ENCODE measurements at regions not wholly inside any gene's neighbourhood (a gene's known extent, or its start where the extent isn't known, plus 50 kb on each side); places are given as distances from the start of the nearest gene placed in this dataset.

GRCh38 chr3:64399205-64399800, 174.0 kb upstream of the PRICKLE2 start (continued):
- no peak for TF ChIP-seq CREB5 (CRISPR knock-in tag; IDR thresholded peaks at IDR 0.05)
- TF ChIP-seq MTA3 (IDR thresholded peaks at IDR 0.05; ENCODE audit: borderline replicate concordance): no peak
- TF ChIP-seq SOX6 (IDR thresholded peaks at IDR 0.05): no peak
- TF ChIP-seq DEAF1 (CRISPR knock-in tag; IDR thresholded peaks at IDR 0.05): 0 out of 2 replicates have a peak, but pooled peaks have one; percentile 25
- TF ChIP-seq CTCF (IDR thresholded peaks at IDR 0.05 in 2 of 3, conservative IDR thresholded peaks at IDR 0.05 in 1 of 3; ENCODE audit: insufficient read depth in 2 of 3, low read depth in 1 of 3, low read length in 3 of 3): peak; percentile 30 to 50 (median 31); a peak in 4 of 6 replicates
- TF ChIP-seq CHAMP1 (IDR thresholded peaks at IDR 0.05): no peak
- no peak for TF ChIP-seq FOXA1 (IDR thresholded peaks at IDR 0.05; ENCODE audit: borderline replicate concordance)
- no peak for TF ChIP-seq HDAC3 (IDR thresholded peaks at IDR 0.05; ENCODE audit: borderline replicate concordance, partially characterized antibody)
- TF ChIP-seq ZNF77 (CRISPR knock-in tag; IDR thresholded peaks at IDR 0.05): no peak
- TF ChIP-seq PPARD (CRISPR knock-in tag; IDR thresholded peaks at IDR 0.05): no peak
- no peak for TF ChIP-seq E2F4 (CRISPR knock-in tag; IDR thresholded peaks at IDR 0.05; ENCODE audit: low read depth)
